ENCODE measurements at regions not wholly inside any gene's neighbourhood (a gene's known extent, or its start where the extent isn't known, plus 50 kb on each side); places are given as distances from the start of the nearest gene placed in this dataset.

GRCh38 chr18:77517901-77518300, 268.3 kb downstream of the GALR1 start:
- no peak for DNase-seq (ENCODE audit: low read depth in 2 of 2)

DNA sequence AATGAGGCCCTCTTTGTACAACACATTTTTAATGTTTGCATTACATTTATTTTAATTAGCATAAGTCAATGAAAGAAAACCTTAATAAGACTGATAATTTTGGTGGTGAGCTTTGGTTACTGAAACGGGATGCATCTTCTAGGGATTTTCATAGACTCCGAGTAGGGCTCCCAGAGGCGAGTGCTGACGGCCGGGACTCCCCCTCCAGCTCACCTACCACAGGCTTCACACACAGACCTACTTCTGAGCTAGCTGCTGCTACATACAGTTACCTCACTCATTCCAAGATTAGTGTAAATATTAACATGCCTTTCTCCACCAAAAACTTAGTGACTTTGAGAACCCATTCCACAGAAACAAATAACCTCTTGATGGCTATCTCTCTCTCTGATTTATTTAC, 271.1 kb downstream of the GALR1 start:
- DNase-seq (ENCODE audit: low read depth in 2 of 2): no peak

GRCh38 chr18:77522051-77522675, 272.5 kb downstream of the GALR1 start:
- no peak for DNase-seq (ENCODE audit: low read depth in 2 of 2)

- no peak for DNase-seq (ENCODE audit: low read depth in 2 of 2)
Observed at GRCh38 chr18:77524909-77525308, 275.3 kb downstream of the GALR1 start.

GRCh38 chr18:77526962-77527361, 277.3 kb downstream of the GALR1 start:
- no peak for DNase-seq (ENCODE audit: low read depth in 2 of 2)

DNA sequence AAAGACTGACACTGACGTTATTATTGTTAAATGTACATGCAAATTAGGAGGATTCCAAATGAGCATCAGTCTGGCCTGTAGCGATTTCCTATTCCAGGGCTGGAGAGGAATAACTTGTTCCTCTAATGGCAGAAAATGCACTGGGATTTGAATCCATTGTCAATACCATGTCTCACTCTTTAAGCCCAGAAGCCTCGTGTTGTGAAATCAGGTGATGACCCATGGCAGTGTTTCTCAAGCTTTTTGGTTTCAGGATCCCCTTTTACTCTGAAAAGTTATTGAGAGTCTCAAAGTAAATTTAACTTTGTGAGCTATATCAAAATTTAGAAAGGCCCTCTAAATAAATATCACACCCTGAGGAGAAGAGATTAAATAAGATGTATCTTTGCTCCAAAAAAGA, 279.2 kb downstream of the GALR1 start:
- no peak for DNase-seq (ENCODE audit: low read depth in 2 of 2)

- DNase-seq (ENCODE audit: low read depth in 2 of 2): no peak
Observed at GRCh38 chr18:77529492-77530176, 280.0 kb downstream of the GALR1 start.

- DNase-seq (ENCODE audit: low read depth in 2 of 2): no peak
Observed at GRCh38 chr18:77530732-77531131, 281.1 kb downstream of the GALR1 start.

GRCh38 chr18:77539860-77540259, 290.2 kb downstream of the GALR1 start:
- DNase-seq (ENCODE audit: low read depth in 2 of 2): no peak

GRCh38 chr18:77544792-77545191, 295.1 kb downstream of the GALR1 start:
- DNase-seq (ENCODE audit: low read depth in 2 of 2): no peak

GRCh38 chr18:77547757-77548156, 298.1 kb downstream of the GALR1 start:
- no peak for DNase-seq (ENCODE audit: low read depth in 2 of 2)

- no peak for DNase-seq (ENCODE audit: low read depth in 2 of 2)
Observed at GRCh38 chr18:77548790-77549420, 299.3 kb downstream of the GALR1 start.

DNA sequence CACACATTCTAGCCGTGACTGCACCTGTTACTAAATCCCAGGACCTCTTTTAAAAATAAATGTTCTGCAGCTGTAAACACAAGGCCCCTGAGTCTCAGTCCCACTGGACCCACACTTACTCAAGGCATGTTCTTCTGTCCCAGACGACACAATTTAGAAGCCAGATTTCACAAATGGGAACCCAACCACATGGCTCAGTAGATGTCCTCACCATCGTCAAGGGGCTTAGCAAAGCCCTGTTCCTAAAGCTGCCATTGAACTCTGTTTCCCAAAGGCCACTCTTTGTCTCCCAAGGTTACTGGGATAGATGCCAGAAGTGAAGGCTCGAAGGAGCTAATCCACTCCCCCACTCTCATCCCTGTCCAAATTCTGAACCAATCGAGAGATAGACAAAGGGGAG, 301.0 kb downstream of the GALR1 start:
- no peak for DNase-seq (ENCODE audit: low read depth in 2 of 2)

GRCh38 chr18:77551055-77551454, 301.4 kb downstream of the GALR1 start:
- DNase-seq (ENCODE audit: low read depth in 2 of 2): no peak

DNA sequence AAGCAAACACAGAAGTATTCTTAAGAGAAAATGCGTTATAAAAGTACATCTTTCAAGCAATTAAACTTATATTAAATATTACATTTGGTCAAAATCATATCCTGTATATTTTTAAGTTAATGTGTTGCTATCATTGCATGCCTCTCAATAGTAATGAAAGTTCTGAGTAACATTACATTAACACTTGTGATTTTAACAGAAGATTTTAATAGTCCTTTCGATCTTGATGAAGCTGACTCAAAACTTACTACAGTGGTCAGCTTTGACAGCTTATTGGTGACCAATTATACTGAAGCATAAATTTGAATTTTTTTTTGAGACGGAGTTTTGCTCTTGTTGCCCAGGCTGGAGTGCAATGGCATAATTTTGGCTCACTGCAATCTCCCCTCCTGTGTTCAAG, 303.3 kb downstream of the GALR1 start:
- DNase-seq (ENCODE audit: low read depth in 2 of 2): no peak

GRCh38 chr18:77554061-77554460, 304.4 kb downstream of the GALR1 start:
- no peak for DNase-seq (ENCODE audit: low read depth in 2 of 2)

DNA sequence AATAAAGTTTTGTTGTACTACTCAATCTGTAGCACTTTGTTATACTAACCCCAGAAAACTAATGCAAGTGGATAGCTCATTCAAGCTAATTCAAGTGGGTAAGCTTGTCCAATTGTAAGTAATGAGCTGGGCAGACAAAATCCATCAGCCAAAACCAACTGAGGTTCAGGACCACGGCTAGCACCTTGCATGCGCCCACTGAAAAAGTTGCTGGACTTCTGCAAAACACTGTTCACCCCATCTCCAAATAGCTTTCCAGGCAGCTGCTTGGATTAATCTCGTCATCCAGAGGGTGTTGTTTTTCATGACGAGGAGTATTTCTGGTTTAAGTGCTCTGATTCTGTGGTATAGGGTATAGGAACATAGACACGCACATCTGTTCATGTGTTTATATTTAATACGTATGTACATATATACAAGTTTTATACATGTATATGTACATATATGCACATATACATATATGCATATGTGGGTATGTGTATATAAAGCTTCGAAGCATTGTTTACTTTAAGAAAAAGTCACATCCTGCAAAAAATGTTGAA, 307.5 kb downstream of the GALR1 start:
- DNase-seq (ENCODE audit: low read depth in 2 of 2): no peak

DNA sequence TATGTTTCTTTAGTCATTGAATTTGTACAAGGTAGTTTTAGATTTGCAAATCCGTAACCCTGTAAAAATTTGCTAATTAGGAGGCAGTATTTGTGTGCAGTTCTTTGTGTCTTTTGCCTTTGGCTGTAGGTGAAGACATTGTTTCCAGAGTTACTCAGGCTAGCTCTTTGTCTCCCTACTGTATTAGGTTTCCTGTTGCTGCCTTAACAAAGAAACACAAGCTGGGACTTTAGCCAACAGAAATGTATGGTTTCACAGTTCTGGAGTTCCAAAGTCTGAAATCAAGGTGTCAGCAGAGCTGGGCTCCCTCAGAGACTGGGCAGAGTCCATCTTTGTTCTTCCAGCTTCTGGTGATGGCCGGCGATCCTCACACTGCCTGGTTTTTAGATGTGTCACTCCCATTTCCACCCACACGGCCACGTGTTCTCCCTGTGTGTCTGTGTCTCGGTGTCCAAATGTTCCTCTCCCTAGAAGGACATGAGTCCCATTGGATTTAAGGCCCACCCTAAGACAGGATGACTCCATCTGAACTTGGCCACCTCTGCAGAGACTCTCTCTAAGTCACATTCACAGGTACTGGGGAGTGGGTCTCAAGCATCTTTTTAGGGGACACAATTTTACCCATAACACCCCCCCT, 309.7 kb downstream of the GALR1 start:
- no peak for DNase-seq (ENCODE audit: low read depth in 2 of 2)

- DNase-seq (ENCODE audit: low read depth in 2 of 2): no peak
Observed at GRCh38 chr18:77560341-77560992, 310.8 kb downstream of the GALR1 start.

- no peak for DNase-seq (ENCODE audit: low read depth in 2 of 2)
Observed at GRCh38 chr18:77566604-77567003, 317.0 kb downstream of the GALR1 start.

DNA sequence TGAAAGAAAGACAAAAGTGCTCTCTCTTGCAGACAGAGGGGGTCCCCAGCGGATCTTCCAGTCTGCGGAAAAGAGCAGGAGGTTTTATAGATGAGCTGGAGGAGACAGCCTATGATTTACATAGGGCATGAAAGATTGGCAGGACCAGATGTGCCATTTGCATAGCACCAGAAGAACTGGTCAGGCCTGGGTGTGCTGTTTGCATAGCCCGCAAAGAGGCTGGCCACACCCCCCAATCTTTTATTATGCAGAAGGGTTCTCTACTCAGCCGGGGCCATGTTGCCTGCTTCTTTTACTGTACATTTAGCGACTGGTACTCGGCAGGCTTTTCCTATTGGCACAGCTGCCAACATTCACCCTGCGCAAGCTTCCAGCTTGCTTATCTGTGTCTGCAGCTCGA, 317.6 kb downstream of the GALR1 start:
- no peak for DNase-seq (ENCODE audit: low read depth in 2 of 2)

- DNase-seq (ENCODE audit: low read depth in 2 of 2): no peak
Observed at GRCh38 chr18:77571743-77572142, 322.1 kb downstream of the GALR1 start.

Measured in stimulated activated CD8-positive, alpha-beta memory T cell treated with anti-CD3 and anti-CD28 coated beads, Interleukin-2, amount 100 ng/mL, for 48 hours (primary cell).